Gastroesophageal sphincter (tissue), 3 donors: ENCODE measurements at regions not wholly inside any gene's neighbourhood (a gene's known extent, or its start where the extent isn't known, plus 50 kb on each side); places are given as distances from the start of the nearest gene placed in this dataset.

Experiments used
- CTCF ChIP-seq, 4 experiments: fragments of 200-600 bp in 2 of 4; fragments of 450-650 bp in 2 of 4; sonication (generic) in 1 of 4; IDR thresholded peaks; one replicate each; pipeline ENCODE4 v1.5.1; 2017 to 2019; ENCODE audit warnings: antibody characterized with exemption in 4 of 4, mild to moderate bottlenecking in 2 of 4, moderate library complexity in 2 of 4
- EP300 ChIP-seq: sonication (generic); formaldehyde crosslinking; IDR thresholded peaks from one replicate; pipeline ENCODE4 v1.6.1; 2017; ENCODE audit warnings: antibody characterized with exemption, mild to moderate bottlenecking

GRCh38 chr10:56586461-56586891, 225.4 kb upstream of the ZWINT start:
- TF ChIP-seq CTCF (IDR thresholded peaks at IDR 0.05) = no peak
- TF ChIP-seq EP300 = no peak
